Putamen (tissue), 1 donor: ENCODE measurements at regions not wholly inside any gene's neighbourhood (a gene's known extent, or its start where the extent isn't known, plus 50 kb on each side); places are given as distances from the start of the nearest gene placed in this dataset.

Source experiments
- DNase-seq: peaks from one replicate; pipeline ENCODE4 v3.0.0-alpha.2; 2016; ENCODE audit warnings: low spot score

DNA sequence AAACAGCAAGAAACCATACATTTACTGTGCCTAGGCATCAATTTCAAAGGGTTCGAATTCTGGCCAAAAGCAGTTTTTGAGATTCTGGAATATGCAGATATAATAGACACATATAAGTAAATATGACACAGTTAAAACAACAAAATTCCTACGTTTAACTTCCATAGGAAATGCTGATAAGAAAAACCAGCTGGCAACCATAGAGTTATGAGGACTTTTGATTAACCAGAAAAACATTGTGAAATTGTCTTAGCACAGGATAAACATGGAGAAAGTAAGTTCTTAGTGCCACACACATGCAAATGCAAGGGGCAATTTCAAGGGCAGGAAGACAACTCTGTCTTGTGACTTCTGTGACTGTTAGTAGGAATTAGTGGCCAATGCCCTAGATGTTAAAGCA is 702.1 kb downstream of the TNS3 start:
- DNase-seq = no peak

DNA sequence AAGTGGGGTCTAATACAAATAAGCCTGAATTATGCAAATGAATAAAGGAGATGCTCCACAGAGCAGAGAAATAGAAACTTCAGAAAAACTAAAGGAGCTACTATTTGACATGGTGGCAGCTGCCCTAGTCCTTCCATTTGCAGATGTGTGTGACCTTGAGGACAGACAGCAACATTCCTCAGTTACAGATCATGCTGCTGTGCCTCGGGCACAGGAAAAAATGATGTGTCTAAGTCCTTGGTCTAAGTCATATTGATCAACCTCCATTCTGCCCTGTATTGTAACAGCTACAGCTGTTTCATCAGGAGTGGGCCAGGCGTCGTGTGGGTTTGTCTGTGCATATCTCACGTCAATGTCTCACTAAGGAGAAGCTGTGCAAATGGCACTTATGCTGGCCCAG is 710.4 kb downstream of the TNS3 start:
- no peak for DNase-seq

GRCh38 chr7:46864716-46865115 is 717.2 kb downstream of the TNS3 start:
- DNase-seq = no peak

GRCh38 chr7:46859963-46860475 is 721.9 kb downstream of the TNS3 start:
- DNase-seq = no peak

GRCh38 chr7:46855851-46856250 is 726.1 kb downstream of the TNS3 start:
- no peak for DNase-seq

- no peak for DNase-seq
Measured at GRCh38 chr7:46854958-46855473, 726.9 kb downstream of the TNS3 start.

- no peak for DNase-seq
Measured at GRCh38 chr7:46853451-46853850, 728.5 kb downstream of the TNS3 start.

DNA sequence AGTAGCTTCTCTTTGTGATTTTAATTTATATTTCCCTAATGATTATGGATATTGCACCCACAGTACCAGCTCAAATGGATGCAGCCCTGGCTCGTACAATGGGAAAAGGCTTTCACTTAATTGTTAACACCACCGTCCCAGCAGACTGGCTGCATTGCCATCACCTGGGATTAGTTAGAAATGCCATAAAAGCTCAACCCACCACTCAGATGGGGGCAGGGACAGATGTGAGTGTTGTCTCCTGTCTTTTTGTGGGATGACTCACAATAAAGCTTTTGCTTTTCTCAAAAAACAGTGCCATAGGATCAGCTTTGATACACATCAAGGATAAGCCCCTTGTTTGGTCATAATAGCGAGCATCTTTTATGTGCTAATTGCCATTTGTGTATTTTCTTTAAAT is 729.1 kb downstream of the TNS3 start:
- DNase-seq = no peak

DNA sequence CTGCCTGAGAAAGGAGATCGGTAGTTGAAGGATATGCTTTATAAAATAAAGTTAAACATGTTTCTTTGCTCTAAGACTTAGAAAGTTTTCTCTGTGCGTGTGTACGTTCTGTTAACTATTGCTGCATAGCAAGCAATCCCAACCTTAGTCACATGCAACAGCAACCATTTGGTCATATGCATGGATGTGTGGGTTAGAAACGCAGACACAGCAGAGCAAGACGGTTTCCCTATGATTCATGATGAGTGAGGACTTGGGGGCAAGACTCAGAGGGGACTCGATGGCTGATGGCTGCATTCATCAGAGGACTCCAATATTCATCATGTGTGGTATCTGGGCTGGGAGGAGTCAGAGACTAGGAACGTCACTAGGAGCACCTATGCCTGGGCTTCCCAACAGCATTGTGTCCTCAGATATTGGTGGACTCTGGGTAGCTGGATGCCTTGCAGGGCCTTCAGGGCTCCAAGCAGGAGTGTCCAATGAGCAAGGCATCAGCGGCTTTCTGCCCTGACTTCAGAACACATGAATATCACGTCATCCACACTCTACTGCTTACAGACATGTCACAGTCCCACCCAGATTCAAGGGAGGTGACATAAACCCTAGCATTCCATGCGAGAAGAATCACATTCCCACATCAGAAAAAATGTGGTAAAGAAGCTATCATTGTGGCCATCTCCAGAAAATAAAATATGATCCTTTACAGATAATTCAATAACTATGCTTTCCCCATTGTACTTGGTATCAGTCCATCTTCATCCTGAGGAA is 731.2 kb downstream of the TNS3 start:
- no peak for DNase-seq

GRCh38 chr7:46848944-46849343 is 733.0 kb downstream of the TNS3 start:
- DNase-seq = no peak

GRCh38 chr7:46848311-46848710 is 733.6 kb downstream of the TNS3 start:
- no peak for DNase-seq

DNA sequence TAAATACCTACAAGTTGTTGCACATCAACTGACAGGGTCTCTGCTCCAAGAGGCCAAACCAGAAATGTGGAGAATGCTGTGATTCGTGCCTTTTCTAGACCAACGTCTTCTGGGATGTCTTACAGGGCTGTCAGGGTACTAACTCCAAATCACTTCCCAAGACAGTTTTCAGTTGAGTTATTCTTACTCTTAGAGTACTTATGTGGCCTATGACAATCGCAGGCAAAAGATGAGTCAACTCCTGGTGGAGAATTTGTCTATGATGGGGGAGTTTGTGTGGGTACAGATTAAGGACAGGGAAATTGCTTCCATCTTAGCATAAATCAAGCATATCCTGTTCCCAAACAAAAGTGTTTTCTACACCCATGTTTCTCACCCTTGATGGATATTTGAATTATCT is 734.8 kb downstream of the TNS3 start:
- no peak for DNase-seq

- no peak for DNase-seq
Measured at GRCh38 chr7:46844486-46844885, 737.4 kb downstream of the TNS3 start.

DNA sequence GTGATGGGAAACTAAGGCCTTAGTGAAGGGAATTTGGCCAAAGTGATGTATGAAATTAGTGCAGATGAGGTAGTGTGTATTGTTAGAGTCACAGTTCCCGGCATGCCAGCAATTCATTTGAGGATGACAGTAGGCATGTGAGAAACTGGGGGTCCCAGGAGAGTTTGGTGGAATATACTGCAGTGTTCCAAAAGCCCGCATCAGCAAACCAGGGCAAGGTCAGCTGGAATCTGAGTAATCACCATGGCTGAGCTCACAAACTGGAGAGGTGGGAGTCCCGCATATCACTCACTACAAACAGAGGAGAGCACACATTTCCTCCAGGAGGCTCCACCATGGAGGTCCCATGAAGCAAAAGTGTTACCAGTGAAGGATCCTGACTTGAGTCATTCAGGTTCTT is 740.7 kb downstream of the TNS3 start:
- no peak for DNase-seq

DNA sequence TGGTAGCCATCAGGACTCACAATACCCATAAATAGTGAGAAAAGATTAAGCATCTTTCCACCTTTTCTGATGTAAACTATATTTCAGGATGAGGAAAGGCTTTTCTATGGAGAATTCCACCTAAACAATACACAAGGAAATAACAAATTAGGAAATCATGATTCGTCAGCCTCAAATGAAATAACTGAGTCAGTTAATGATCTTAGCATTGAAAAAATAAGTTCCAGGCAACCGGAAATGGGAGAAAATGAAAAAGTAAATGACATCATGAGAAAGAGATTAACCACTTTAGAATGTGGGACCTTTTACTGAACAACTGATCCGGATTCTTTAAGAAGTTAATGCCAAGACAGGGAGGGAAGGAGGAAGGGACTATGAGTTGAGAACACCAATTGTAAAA is 742.3 kb downstream of the TNS3 start:
- no peak for DNase-seq

DNA sequence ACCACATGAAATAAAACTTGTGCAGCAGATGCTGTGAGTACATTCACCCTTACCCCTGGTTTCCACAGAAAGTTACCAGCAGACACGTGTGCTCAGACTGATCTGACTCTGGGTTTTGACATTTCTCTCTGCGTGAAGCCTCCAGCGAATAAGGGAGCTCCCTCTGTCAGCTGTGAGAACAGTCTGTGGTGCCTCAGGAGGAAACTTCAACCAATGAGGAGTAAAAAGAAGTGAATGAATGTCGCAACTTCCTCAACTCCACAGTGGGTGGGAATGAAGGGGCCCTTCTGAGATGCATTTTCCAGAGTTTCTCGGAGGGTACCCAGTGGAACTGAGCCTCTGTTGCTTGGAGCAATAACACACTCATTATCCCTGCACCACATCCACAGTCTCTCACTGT is 743.4 kb downstream of the TNS3 start:
- no peak for DNase-seq

DNA sequence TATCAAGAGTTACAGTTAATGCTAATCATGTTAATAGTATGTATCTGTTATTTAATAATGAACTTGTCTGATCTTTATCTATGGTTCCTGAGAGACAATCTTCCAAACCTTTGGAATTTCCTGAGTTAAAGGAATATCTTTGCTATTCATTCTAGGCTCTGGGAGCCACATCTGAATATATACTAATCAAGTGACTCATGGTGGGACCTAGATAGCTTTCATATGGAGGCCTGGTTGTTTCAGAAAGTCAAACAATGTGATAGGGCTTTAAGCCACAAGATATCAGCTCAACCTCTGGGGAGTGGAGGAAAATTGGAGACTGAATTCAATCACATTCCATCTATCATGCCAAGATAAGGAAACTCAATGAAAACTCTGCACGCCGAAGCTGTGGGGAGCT is 746.4 kb downstream of the TNS3 start:
- no peak for DNase-seq

GRCh38 chr7:46834921-46835320 is 747.0 kb downstream of the TNS3 start:
- DNase-seq = no peak

- DNase-seq = no peak
Measured at GRCh38 chr7:46833197-46833596, 748.7 kb downstream of the TNS3 start.

DNA sequence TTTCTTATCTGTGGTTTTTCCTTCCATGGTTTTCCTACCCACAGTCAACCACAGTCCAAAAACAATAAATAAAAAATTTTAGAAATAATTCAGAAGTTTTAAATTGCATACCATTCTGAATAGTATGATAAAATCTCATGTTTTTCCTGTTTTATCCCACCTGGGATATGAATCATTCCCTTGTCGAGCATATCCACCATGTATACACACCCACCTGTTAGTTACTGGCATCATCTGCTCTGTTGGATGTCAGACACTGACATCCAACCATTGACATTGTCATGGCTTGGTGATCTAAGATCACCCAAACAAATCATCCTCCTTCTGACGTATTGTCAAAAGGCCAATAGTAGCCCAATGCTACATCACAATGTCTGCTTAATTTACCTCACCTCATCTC is 749.8 kb downstream of the TNS3 start:
- DNase-seq = no peak

- no peak for DNase-seq
Measured at GRCh38 chr7:46819819-46820218, 762.1 kb downstream of the TNS3 start.

GRCh38 chr7:46814516-46815250 is 767.2 kb downstream of the TNS3 start:
- DNase-seq = no peak

DNA sequence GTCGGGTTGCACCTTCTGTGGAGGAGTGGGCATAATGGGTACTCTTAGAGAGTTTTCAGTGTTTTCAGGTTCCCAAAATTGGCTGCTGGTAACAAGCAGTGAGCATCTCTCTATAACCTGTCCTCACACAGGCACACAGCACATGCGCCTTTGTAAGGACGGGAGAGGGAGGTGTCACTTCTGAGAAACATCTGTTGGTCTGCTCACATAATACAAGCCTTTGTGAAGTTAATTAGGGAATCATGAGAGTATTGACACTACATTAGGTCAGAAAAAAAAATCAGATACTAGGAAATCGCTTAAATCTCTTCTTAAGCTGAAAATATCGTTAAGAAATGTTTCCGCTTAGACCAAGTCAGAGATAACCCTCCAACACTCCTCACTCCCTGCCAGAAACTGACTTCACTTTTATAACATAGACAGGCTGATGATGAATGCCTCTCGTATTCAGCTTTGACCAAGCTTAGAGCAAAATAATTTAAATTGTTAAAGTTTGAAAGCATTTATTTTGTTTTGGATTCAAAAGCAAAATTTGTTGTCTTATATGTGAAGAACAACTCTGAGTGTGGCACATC is 769.7 kb downstream of the TNS3 start:
- no peak for DNase-seq
